ENCODE measurements at regions not wholly inside any gene's neighbourhood (a gene's known extent, or its start where the extent isn't known, plus 50 kb on each side); places are given as distances from the start of the nearest gene placed in this dataset.
"Not testable (repeated sequence)": the region's sequence is repeated elsewhere in the genome, so short reads cannot be mapped to it uniquely, and the experiment has no call there.

DNA sequence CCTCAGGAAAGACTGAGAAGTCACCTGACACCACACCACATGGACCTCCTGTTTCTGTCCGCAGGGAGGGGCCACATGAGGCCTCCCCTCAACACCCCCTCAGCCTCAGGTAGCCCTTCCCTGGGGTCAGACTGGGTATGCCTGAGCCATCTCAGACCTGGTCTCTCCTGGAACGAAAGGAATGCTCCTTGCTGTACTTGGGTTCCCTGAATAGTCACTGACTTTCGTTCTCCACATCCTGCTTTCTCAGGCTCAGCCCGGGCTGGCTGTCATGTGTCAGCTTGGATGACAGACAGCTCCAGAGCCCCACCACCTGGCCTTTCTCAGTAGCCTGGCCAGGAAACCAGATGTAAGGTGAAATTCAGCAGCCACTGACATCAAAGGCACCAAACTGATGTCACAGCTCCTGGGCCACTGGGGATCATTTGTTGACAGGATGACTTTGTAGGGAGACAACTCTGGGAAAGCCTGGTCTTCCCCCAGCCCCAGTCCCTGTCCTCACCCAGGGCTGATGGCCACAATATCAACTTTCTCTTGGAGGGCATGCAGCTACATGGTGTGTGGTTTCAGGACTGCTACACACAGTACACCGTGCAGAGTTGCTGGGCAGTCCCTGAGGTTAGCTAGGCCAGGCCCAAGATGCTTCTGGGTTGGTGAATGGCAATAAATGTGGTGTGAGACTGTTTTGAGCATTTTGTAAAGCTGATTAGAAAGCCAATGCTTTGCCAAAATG, 141.4 kb upstream of the MRPS22 start:
- no peak for DNase-seq

DNA sequence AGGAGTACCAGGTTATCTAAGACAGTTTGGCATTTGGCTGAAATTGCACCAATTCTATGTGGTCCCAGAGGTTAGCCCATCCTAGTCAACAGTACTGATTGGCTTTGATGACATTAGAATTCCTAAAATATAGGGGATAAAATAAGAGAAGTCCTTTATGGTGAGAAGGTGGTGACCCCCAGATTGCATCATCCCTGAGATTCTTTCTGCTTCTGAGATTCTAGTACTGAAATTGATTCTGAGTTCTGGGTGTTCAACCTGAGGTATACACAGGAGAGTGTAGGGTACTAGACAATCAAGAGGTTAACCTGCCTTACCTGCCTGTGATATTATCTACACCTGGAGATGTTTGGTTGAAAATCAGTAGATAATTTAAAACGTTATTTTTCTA, 140.9 kb upstream of the MRPS22 start:
- no peak for DNase-seq

DNA sequence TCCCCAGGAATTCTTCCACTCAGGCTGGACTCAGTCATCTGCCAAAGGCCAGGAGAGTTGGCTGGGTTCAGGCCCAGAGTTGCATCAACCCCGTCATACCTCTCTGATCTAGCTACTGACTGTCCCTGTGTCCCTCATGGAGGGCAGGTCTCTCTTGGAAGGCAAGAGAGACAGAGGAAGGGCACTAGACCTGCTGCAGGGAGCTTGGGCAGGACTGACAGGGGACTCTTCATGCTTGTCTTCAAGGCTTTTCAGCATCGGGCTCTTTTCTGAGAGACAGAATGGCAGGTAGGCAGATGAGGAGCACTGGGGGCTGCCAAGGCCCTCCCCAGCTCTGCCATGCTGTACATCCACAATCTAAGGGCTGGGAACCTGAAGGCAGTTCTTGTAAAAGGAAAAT, 140.1 kb upstream of the MRPS22 start:
- no peak for DNase-seq

DNA sequence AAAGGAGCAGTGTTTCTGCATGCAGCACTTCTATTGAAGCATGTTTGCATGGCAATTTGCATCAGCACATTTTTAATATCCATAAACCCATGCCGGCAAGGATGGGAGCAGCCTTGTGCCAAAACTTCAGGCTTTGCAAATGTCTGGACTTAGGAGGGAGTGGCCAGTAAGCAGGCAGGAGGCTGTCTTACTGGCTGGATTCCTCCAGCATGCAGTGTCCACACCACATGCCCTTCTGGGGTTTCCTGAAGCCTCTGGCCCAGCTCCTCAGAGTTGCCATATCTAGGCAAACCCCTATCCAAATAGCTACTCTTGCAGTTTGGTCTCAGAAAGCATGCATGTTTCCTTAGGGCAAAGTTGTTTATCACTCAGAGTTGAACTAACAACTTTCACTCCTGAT, 139.1 kb upstream of the MRPS22 start:
- DNase-seq, result no peak

DNA sequence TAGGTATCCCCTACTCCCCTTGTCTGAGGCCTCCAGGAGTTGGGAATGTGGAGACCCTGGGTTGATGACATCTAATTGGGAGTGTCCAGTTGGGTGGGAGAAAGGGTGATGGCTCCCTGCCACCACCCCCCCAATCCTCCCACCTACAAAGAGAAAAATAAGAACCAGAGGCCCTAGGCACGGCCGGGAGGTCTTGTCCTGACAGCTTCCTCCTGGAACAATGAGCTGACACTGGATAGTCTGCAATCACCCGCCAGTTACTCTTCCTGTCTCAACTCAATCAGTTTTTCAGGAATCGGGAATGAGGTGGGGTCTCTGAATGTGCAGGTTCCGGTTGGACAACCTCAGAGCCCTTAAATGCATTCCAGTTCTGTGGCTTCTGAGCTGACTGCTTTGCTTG, 129.9 kb upstream of the MRPS22 start:
- DNase-seq, result no peak

DNA sequence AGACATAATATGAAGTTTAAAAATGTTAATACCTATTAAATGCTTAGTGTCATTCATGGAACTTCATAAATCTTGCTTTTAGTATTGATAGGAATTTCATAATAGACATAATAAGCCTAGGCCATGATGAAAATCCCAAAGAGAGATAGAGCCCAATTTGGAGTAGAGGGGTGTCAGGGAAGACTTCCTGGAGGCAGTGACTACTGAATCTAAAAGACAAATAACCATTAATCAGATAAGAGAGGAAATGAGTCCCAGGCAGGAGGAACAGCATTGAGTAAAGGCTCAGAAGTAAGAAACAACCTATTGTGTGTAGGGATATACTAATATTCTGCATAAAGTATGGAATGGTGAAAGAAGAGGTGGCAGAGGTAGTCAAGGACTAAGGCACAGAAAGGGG, 126.9 kb upstream of the MRPS22 start:
- no peak for DNase-seq

DNA sequence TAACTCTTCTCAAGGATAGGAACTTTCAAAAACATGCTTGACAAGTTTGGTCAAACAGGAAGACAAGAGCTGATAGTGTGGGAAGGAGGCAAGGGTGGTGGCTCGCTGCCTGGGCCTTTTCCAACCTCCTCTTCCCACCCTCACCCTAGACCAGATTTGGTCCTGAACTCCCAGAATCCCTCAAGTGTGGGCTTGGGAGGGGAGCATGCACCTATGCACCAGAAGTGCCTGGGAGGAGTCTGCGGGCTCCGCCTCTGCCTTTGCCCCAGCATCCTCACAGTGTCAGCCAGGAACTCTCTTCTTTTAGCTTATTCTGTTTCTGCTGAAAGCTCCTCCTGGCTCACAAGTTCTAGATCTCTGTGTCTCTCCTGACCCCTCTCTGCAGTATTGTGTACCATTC, 126.2 kb upstream of the MRPS22 start:
- DNase-seq, result no peak

DNA sequence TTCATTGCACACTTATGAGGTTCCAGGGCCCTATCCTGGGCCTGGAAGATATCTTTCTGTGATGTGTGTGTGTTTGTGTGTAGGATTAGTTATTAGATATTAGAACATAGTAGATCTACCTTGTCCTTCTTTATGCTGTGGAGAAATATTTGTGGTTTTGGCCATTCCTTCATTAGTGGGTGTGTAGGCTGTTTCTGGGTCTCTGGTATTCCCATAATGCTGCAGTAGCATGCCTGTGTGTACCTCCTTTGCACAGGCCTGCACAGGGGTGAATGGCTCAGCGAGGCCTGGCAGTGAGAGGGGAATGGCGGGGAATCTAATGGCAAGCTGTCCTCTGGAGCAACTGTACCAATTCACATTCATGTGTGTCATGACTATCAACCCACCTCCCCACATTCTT, 125.8 kb upstream of the MRPS22 start:
- no peak for DNase-seq

DNA sequence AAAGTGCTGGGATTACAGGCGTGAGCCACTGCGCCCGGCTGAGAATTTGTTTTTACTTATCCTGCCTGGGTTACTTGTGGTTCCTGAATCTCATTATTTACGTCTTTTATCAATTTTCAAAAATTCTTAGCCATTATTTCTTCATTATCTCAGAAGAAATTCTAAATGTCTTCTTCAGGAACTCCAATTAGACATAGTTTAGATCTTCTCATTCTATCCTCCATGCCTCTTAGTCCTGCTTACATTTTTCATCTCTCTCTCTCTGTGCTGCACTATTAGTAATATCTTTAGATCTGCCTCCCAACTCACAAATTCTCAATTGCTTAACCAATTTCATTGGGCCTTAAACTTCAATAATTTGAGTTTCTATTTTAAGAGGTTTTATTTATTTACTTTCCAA, 124.4 kb upstream of the MRPS22 start:
- DNase-seq, result no peak

DNA sequence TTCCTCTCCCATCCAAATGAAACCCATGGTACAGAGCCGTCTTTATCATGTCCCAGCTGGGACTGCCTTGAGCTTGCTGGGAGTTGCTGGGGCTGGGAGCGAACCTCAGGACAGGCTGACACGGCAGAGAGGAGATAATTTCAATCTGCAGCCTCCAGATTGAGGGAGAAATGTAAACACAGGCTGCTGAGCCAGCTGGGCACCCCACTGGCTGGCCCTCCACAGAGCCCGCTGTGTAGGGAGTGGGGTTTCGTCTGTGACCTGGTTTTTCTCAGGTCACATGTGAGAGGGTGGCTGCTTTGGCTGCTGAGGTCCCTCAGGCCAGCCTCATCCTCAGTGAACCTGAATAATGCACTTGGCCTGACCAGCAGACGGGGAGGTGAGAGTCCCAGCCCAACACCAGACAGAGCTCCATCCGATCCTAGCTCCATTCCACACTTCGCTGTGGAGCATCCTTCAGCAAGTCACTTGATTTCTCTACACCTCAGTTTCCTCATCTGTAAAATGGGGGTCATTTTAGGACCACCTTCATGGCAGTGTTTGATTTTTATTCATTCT, 121.6 kb upstream of the MRPS22 start:
- no peak for DNase-seq

DNA sequence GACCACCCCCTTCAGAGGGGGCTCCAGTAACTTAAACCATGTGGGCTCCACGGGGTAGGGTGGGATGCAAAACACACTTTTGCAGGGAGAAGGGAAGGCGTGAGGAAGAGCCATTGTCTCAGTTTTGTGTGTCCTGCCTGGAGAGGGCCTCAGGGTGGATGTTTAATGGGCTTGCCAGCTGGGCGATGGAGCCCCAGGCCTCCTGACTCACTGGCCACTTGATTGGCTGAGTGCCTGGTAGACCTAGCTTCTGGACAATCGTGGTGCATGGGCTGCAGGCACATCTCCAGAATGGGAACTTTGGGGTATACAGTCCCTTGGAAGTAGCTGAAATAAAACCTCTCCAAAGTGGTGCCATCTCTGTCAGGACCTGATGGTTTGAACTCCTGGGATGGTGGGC, 118.3 kb upstream of the MRPS22 start:
- no peak for DNase-seq

DNA sequence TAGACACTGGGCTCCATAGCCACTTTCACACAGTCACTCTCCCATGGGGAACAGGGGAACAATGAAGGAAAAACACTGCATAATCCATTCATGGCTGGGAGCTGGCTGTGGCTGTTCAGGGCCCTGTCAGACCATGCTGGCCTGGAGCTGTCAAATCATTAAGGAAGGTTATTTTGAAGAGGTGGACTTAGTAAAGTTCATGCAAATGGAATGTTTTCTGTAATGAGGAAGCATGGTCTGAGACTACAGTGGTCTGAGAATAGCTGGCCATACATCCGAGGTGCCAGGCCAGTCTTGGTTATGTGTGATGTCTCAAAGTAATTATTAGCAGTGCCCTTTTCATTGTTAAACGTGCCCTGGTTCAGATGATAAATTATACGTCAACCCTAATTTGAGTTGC, 117.1 kb upstream of the MRPS22 start:
- no peak for DNase-seq

DNA sequence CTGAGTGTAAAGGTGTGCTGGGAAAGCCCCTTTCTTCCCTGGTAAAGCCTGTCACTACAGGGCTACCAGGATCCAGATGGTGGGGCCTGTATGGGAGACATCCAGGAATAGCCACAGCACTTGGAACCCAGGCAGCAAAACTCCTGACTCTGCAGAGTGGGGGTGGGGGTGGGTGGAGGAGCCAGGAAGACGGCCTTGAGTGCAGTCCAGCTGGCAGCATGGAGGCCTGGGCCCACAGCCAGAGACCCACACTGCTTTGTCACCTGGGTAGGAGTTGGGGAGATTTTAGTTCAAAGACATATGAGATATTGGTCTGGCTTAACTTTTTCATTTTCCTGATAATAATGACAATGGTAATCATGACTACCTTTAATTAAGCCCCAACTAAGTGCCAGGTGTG, 116.7 kb upstream of the MRPS22 start:
- DNase-seq, result no peak

DNA sequence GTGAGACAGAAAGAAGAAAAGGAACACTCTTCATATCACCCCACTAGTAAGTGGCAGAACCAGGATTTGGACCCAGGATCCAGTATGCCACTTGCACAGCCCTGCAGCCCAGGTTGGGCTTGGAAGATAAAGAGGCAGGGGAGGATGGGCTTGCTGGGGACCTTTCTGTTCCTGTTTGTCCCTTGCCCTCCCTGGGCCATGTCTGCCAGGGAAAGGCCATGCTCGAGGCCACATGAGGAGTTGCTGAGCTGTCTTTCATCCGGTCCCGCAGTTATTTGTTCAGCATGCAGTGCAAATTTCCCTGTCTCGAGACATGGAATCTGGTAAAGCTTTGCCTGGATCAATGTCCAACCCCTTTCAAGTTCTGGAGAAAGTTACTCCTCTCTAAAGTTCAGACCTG, 116.0 kb upstream of the MRPS22 start:
- no peak for DNase-seq

DNA sequence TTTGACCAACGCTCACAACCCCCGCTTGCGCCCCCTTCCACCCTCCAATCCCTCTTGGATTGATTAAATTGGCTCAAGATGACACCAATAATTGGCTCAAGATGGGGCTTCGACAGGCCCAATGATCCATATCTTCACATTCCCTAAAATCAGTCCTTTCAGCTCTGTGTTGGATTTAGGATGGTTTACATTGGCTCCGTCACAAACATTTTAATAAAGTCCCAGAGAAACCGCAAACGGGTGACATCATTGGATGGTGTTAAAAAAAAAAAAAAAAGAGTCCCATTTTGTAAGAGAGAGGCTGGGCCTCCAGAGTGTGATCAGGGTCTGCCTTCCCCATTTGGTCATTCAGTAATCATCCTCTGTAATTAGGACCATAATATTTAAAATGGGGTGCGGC, 113.4 kb upstream of the MRPS22 start:
- DNase-seq, result no peak

DNA sequence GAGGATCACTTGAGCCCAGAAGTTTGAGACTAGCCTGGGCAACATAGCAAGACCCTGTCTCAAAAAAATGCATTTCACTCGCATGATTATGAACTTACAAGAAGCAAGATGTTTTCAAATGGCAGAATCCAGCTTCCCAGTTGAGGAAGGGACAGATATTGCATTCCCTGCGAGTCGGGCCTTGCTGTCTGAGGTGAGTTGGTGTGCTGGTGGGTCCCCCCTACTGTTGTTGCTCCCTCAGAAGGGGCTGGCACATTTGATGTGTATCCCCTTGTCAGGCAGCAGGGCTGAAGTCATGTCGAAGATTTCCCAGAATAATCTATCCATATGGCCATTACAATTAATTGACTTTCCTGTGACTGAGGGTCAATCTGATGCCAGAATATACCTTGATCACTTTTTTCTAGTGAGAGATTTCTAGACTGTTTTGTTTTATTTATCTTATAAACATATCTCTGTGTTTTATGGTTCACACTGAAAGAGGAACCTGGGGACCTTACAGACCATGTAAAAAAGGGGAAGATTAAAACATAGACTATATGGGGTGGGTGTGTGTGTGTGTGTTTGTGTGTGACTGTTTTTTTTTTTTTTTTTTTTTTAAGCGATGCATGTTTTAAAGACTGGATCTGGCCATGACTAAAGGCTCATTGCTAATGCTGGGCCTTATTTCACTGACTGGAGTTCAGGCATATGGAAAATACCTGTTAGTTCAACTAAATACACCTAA, 112.1 kb upstream of the MRPS22 start:
- no peak for DNase-seq

DNA sequence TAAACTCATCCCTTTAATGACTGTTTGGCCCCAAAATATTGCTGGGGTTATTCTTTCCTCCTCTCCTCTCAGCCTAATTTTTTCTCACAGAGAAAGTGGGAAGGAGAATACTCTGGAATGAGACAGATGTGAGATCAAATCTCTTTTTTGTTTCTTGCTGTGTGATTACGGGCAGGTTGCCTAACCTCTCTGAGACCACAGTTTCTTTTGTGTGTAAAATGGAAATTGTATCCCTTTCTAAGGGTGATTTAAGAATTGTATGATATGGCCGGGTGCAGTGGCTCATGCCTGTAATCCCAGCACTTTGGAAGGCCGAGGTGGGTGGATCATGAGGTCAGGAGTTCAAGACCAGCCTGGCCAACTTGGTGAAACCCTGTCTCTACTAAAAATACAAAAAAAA, 111.5 kb upstream of the MRPS22 start:
- DNase-seq, result not testable (repeated sequence)

DNA sequence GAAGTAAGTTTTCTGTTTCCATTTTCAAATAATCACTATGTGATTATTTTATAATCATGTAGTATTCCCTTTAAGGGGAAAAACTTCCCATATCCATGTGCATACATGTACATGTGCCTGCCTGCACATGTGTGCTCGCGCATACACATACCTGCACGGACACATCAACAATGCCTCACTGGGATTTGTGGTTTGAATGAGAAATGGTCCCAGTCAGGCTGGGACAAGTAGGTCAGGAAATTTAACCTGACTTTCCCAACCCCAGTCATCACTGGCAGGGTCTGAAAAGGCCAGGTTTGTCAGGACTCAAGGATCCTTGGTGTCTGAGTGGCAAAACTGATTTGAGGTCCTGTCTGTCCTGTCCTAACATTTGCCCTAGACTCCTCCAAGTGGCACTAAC, 109.3 kb upstream of the MRPS22 start:
- no peak for DNase-seq

DNA sequence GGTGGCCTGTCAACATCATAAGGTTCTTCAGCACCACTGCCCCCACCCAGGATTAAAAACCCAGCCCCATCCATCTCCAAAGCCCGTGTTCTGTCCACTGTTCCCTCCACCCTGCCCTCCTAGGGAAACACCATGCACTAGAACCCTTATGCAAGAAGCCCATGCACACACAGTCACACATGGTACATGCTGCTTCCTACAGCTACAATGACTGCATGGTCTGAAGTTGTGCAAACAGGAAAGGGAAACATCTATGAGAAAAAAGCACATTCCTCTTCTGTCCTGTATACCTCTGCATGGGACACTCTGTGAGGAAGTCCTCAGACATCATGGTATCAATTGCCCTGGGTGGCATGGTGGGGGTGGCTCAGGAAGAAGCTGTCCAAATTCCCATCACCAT, 108.6 kb upstream of the MRPS22 start:
- DNase-seq, result no peak

DNA sequence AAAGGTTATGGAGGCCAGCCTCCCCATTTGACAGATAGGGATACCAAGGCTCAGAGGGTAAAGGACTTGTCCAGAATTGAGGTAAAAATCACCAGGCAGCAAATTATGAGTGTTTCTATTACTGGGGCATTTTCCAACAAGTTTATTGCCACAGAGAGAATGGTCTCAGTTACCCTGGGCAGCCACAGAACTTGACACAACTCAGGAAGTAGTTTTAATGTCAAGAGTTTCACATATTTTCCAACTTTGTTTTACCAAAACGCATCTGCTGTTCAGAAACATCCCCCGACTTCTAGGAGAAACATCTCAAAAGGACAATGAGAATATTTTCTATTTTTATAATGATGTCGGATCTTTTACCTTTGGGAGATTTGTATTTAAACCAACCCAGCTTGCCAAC, 107.5 kb upstream of the MRPS22 start:
- DNase-seq, result no peak

DNA sequence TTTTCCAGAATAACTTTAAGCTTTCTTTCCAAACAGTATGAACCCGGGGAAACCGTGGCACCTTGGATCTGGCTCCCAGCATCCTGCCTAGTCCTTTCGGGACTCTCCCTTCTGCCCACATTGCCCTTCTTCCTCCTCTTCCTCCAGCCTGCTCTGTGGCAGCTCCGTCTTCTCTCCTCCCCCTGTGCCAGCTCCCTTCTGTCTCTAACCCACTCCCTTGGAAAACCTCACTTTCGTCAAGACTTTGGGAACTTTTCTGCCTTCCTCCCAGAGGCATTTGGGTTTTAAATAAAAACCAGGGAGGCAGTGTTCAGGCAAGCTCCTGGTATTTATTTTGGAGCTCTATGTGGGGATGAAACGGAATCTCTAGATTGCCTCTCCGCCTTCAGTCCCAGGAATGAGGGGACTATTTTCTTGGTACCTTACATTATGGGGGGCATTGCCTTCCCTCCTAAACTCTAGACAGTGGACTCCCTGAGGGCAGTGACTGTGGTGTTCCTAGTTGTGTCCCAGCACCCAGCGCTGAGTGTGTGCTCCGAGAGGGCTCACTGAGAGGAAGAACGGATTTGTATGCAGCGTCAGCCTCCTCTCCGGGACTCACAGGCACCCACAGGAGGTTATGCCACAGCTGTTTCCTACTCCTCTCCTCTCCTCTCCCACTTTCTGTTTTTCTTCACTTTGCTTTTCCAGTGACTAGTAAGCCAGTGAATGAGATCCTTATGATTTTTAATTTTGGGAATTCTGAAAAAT, 105.4 kb upstream of the MRPS22 start:
- no peak for DNase-seq

DNA sequence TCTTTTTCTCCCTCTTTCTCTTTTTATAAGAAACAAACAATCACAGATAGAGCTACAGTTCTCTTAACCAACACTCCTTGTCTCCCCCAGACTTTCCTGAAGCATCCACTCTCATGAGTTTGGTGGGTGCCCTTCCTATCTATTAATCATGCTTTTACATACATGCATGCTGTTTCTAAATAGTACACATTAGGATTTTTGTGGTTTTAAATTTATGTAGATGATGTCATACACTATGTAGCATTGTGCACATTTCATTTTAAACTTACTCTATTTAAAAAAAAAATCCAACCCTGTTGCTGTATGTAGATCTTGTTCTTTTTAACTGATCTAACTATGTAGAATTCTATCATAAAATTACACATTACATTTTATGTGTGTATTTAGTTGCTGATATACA, 104.3 kb upstream of the MRPS22 start:
- no peak for DNase-seq

DNA sequence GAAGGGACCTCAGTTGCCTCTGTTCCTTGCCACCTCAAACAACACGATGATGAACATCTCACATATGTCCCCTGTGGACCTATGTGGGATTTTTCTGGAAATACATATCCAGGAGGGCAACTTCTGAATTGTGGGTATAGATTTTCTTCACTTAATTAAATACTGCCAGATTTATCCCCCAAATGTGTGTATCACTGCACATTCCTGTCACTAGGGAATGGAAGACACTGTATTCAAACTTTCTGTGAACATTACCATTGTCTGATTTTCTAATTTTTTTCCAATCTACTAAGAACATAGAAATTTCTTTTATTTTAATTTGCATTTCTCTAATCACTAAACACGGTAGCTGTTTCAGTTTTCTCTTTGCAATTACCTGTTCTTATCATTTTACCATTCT, 102.0 kb upstream of the MRPS22 start:
- DNase-seq, result no peak

DNA sequence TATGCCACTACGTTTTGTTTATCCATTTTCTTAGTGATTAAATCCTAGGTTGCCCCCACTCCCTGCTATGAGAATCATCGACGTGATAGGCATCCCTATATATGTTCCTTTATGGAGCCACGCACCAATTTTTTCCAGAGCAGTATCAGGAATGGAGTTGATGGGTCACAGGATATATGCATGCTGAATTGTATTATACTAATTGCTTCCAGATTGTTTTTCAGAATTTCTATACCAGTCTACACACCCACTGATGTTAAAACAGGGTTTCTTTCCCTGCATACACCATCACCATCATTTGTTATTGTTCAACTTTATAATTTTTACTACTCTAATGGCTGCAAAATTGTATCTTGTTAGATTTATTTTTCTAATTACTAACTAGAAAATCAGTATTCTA, 100.1 kb upstream of the MRPS22 start:
- no peak for DNase-seq

Measured in hindlimb muscle (tissue), 1 donor.